ENCODE measurements at regions not wholly inside any gene's neighbourhood (a gene's known extent, or its start where the extent isn't known, plus 50 kb on each side); places are given as distances from the start of the nearest gene placed in this dataset.

DNA sequence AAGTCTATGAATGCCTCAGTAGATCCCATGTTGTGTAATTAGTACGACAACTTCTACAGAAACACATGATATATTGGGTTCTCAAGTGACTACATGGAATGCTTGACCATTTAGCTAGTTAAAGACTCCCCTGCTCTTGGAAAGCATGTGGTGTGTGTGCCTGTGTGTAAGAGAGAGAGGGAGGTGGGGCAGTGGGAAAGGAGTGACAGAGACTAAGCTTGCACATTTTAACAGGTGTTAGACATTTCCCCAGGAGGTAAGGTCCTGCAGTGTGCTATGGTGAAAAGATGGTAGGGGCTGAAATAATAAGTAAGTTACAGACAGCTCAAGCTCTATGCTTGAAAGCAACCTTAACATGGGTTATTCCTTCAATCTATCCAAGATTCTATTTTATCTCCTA, 241.7 kb upstream of the GHITM start:
- H2AFZ ChIP-seq (ENCODE audit: low read length) = no peak overlapping the region
- H3K4me1 ChIP-seq (ENCODE audit: insufficient read depth, low read length, poor library complexity, severe bottlenecking) = no peaks in the 10 kb centered on the region
- no peaks in the 10 kb centered on the region for H3K9me3 ChIP-seq (ENCODE audit: insufficient read depth, low read depth, low read length)
- no peaks in the 10 kb centered on the region for H3F3A ChIP-seq (ENCODE audit: low read depth)
- no peaks in the 10 kb centered on the region for H3K9me2 ChIP-seq (replicated peaks; ENCODE audit: low read depth, low read length)
- no peaks in the 10 kb centered on the region for H3K79me2 ChIP-seq (ENCODE audit: insufficient read depth, low read length)
- H3K36me3 ChIP-seq (ENCODE audit: insufficient read depth, low read length) = no peaks in the 10 kb centered on the region
- H3K4me3 ChIP-seq (ENCODE audit: low read length, poor library complexity, severe bottlenecking) = no peak overlapping the region
- no peaks in the 10 kb centered on the region for H4K20me1 ChIP-seq (ENCODE audit: insufficient read depth, low read length, poor library complexity, severe bottlenecking)
- H3K27me3 ChIP-seq (ENCODE audit: insufficient read depth, low read length, poor library complexity, severe bottlenecking) = no peaks in the 10 kb centered on the region
- H3K9ac ChIP-seq (ENCODE audit: low read depth, low read length, poor library complexity, severe bottlenecking) = no peak overlapping the region
- TF ChIP-seq EZH2phosphoT487 (IDR thresholded peaks at IDR 0.05; ENCODE audit: borderline replicate concordance) = no peak
- TF ChIP-seq, protein P1, sequence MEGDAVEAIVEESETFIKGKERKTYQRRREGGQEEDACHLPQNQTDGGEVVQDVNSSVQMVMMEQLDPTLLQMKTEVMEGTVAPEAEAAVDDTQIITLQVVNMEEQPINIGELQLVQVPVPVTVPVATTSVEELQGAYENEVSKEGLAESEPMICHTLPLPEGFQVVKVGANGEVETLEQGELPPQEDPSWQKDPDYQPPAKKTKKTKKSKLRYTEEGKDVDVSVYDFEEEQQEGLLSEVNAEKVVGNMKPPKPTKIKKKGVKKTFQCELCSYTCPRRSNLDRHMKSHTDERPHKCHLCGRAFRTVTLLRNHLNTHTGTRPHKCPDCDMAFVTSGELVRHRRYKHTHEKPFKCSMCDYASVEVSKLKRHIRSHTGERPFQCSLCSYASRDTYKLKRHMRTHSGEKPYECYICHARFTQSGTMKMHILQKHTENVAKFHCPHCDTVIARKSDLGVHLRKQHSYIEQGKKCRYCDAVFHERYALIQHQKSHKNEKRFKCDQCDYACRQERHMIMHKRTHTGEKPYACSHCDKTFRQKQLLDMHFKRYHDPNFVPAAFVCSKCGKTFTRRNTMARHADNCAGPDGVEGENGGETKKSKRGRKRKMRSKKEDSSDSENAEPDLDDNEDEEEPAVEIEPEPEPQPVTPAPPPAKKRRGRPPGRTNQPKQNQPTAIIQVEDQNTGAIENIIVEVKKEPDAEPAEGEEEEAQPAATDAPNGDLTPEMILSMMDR (conservative IDR thresholded peaks at IDR 0.05; ENCODE audit: low read length) = no peak
- no peak overlapping the region for H3K4me2 ChIP-seq (ENCODE audit: low read depth, low read length, poor library complexity, severe bottlenecking)

DNA sequence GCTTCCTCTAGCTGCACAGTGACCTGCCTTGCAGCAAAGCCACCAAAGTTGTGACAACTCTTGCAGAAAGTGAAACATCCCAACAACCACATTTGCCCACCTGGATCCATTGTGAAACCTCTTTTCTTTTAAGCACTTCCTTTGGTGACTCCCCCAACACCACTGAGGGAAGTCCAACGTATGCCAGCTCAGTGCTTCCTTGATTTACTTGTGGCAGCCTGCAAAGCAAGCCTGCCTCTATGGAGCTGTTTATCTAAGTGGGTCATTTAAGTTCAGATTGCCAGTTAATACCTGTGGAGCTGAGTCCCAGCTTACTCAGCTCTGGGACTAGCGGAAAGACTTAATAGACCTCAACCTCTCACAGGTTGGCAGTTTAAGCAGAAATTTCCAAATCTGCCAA, 230.8 kb upstream of the GHITM start:
- no peaks in the 10 kb centered on the region for H4K20me1 ChIP-seq (ENCODE audit: insufficient read depth, low read length, poor library complexity, severe bottlenecking)

DNA sequence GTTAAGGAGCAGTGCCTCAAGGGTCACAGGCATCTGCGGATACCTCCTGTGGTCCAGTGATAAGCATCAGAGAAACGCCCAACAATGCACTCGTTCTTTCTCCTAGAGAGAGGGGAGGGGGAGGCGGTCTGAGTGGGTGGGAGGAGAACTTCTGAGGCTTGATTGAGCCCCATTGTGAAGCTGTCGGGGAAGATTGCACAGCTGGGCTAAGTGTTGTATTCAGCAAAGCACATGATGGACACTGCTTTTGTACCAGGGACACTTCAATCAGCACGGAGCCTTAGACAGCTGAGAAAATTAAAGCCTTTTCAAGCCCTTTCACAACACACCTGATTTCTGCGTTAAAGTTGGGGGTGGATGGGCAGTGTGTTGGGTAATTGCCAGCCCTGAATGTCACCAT, 230.3 kb upstream of the GHITM start:
- H3K4me2 ChIP-seq (ENCODE audit: low read depth, low read length, poor library complexity, severe bottlenecking) = no peak overlapping the region
- no peaks in the 10 kb centered on the region for H3F3A ChIP-seq (ENCODE audit: low read depth)
- no peak overlapping the region for H2AFZ ChIP-seq (ENCODE audit: low read length)
- H3K4me1 ChIP-seq (ENCODE audit: insufficient read depth, low read length, poor library complexity, severe bottlenecking) = no peaks in the 10 kb centered on the region
- no peak for TF ChIP-seq EZH2phosphoT487 (IDR thresholded peaks at IDR 0.05; ENCODE audit: borderline replicate concordance)
- TF ChIP-seq, protein P1 (conservative IDR thresholded peaks at IDR 0.05; ENCODE audit: low read length) = no peak
- H3K36me3 ChIP-seq (ENCODE audit: insufficient read depth, low read length) = no peaks in the 10 kb centered on the region
- H3K9me2 ChIP-seq (replicated peaks; ENCODE audit: low read depth, low read length) = no peaks in the 10 kb centered on the region
- no peaks in the 10 kb centered on the region for H3K9me3 ChIP-seq (ENCODE audit: insufficient read depth, low read depth, low read length)
- no peaks in the 10 kb centered on the region for H4K20me1 ChIP-seq (ENCODE audit: insufficient read depth, low read length, poor library complexity, severe bottlenecking)
- H3K9ac ChIP-seq (ENCODE audit: low read depth, low read length, poor library complexity, severe bottlenecking) = no peak overlapping the region
- H3K4me3 ChIP-seq (ENCODE audit: low read length, poor library complexity, severe bottlenecking) = no peak overlapping the region
- H3K79me2 ChIP-seq (ENCODE audit: insufficient read depth, low read length) = no peaks in the 10 kb centered on the region
- no peaks in the 10 kb centered on the region for H3K27me3 ChIP-seq (ENCODE audit: insufficient read depth, low read length, poor library complexity, severe bottlenecking)

More for the DNA sequence above, 230.8 kb upstream of the GHITM start:
- Histone ChIP-seq H3K9me3 (ENCODE audit: insufficient read depth, low read depth, low read length) (no peaks in the 10 kb centered on the region), H3K9ac (ENCODE audit: low read depth, low read length, poor library complexity, severe bottlenecking) (no peak overlapping the region), H3K4me3 (ENCODE audit: low read length, poor library complexity, severe bottlenecking) (no peak overlapping the region), H3K4me2 (ENCODE audit: low read depth, low read length, poor library complexity, severe bottlenecking) (no peak overlapping the region), H3F3A (ENCODE audit: low read depth) (no peaks in the 10 kb centered on the region), H3K4me1 (ENCODE audit: insufficient read depth, low read length, poor library complexity, severe bottlenecking) (no peaks in the 10 kb centered on the region), H3K27me3 (ENCODE audit: insufficient read depth, low read length, poor library complexity, severe bottlenecking) (no peaks in the 10 kb centered on the region), H3K36me3 (ENCODE audit: insufficient read depth, low read length) (no peaks in the 10 kb centered on the region), H3K79me2 (ENCODE audit: insufficient read depth, low read length) (no peaks in the 10 kb centered on the region), H3K9me2 (replicated peaks; ENCODE audit: low read depth, low read length) (no peaks in the 10 kb centered on the region), H2AFZ (ENCODE audit: low read length) (no peak overlapping the region)
- TF ChIP-seq, protein P1 (conservative IDR thresholded peaks at IDR 0.05; ENCODE audit: low read length) = no peak
- no peak for TF ChIP-seq EZH2phosphoT487 (IDR thresholded peaks at IDR 0.05; ENCODE audit: borderline replicate concordance)

Data from Loucy (cell line).